Islet precursor cell (in vitro differentiated cells): ENCODE measurements at regions not wholly inside any gene's neighbourhood (a gene's known extent, or its start where the extent isn't known, plus 50 kb on each side); places are given as distances from the start of the nearest gene placed in this dataset.
"Not testable (repeated sequence)": the region's sequence is repeated elsewhere in the genome, so short reads cannot be mapped to it uniquely, and the experiment has no call there.

Experiments used
- DNase-seq: peaks from one replicate; pipeline ENCODE4 v3.0.0-alpha.2; 2018

DNA sequence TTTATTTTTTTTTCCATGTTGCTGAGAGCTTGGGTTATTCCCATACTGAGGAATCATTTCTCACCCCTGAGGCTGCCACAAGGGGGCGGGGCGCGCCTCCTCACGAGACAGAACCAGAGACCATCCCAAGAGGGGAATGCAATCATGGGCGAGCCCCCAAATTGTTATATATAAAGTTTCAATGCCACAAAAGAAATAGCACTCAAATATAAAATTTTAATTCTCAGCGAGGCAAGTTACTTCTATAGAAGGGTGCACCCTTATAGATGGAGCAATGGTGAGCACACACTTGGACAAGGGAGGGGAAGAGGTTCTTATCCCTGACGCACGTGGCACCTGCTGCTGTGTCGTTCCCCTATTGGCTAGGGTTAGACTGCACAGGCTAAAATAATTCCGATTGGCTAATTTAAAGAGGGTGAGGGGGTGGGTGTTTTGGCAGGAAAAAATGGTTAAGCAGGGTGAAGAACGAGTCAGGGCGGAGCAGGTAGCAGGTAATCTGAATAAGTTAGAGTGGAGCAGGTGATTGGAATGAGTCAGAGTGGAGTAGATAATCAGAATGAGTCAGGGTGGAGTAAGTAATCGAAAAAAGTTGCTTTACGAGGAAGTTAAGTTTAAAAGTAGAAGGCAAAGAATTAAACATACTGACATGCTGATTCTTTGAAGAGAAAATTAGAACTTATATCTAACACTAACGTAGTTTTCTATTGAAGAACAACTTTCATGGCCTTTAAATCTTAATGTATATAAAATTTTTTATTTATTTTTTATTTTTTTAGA is 177.5 kb downstream of the MTCL1 start:
- DNase-seq = no peak

DNA sequence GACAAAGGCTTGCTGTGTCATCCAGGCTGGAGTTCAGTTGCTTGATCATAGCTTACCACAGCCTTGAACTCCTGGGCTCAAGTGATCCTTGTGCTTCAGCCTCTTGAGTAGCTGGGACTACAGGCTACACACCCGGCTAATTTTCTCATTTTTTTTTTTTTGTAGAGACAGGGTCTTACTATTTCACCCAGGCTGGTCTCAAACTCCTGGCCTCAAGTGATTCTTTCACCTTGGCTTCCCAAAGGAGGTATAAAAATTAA is 178.0 kb downstream of the MTCL1 start:
- no peak for DNase-seq

DNA sequence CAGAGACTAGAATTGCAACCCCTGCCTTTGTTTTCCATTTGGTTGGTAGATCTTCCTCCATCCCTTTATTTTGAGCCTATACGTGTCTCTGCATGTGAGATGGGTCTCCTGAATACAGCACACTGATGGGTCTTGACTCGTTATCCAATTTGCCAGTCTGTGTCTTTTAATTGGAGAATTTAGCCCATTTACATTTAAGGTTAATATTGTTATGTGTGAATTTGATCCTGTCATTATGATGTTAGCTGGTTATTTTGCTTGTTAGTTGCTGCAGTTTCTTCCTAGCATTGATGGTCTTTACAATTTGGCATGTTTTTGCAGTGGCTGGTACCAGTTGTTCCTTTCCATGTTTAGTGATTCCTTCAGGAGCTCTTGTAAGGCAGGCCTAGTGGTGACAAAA is 182.5 kb downstream of the MTCL1 start:
- DNase-seq = not testable (repeated sequence)

- DNase-seq = no peak
Observed at GRCh38 chr18:8889489-8889888, 184.1 kb downstream of the MTCL1 start.

- not testable (repeated sequence) for DNase-seq
Observed at GRCh38 chr18:8890503-8890902, 185.1 kb downstream of the MTCL1 start.

DNA sequence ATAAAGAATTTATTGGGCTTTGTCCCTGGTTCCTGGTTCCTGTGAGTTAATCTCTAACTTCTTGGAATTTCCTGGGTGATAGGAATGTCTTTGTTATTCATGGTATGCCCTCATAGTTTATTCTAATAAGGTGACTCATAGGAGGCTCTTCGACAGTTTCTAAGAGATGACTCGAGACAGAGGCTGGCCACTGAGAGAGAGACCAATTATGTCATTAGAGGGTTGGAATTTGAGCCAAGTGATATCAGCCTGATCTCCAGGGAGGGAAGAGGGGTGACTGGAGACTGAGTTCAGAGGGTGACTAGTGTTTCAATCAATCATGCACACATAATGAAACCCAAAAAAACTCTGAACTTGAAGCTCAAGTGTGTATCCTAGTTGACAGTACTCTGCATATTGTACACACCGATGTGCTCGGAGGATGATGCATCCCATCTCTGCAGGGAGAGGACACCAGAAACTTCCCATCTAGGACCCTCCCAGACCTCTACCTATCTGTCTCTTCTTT is 185.7 kb downstream of the MTCL1 start:
- peak; percentile 94 for DNase-seq

DNA sequence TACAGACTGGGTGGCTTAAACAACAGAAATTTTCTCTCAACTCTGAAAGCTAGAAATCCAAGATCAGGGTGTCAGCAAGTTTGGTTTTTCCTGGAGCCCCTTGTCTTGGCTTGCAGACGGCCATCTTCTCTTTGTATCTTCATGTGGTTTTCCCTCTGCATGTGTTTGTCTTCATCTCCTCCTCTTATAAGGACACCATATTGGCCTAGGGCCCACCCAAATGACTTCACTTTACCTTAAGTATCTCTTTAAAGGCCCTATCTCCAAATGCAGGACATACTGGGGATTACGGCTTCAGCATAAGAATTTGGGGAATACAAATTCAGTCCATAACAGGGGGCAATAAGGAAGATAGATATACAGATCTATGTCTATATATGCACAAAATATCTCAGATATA is 187.9 kb downstream of the MTCL1 start:
- DNase-seq = no peak

- DNase-seq = no peak
Observed at GRCh38 chr18:8893628-8894231, 188.4 kb downstream of the MTCL1 start.

- no peak for DNase-seq
Observed at GRCh38 chr18:8894823-8895222, 189.5 kb downstream of the MTCL1 start.

DNA sequence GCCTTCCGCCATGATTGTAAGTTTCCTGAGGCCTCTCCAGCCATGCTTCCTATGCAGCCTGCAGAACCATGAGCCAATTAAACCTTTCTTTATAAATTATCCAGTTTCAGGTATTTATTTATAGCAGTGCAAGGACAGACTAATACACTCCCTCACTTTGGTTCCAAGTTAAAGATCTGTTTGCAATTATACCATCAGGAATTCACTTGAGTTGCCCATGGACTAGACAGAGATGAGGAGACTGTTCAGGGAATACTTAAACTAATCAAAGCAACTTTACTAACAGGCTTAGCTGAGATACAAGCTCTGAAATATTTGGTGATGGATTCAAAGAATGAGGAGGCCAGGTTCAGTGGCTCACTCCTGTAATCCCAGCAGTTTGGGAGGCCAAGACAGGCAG is 190.0 kb downstream of the MTCL1 start:
- DNase-seq = no peak

GRCh38 chr18:8895987-8896619 is 190.7 kb downstream of the MTCL1 start:
- no peak for DNase-seq

GRCh38 chr18:8899000-8899399 is 193.6 kb downstream of the MTCL1 start:
- DNase-seq = no peak

DNA sequence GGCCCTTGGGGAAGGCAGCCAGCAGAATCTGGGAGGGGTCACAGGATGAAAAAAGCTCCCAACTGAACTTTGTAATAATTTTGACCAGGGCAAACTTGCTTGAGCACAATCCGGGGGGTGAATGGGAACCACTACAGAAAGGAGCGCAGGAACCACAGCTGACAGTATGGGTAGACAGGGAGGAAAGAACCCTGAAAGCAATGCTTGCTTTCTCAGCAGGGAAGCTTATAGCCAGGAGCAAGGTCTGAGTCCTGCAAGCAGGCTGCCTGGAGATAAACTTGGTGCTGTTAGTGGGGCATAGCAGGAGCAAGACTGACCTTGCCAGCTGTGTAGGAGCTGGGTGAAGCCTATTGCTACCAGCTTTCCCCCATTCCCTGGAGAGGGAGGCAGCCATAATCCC is 195.2 kb downstream of the MTCL1 start:
- no peak for DNase-seq

GRCh38 chr18:8901019-8901418 is 195.7 kb downstream of the MTCL1 start:
- no peak for DNase-seq

- no peak for DNase-seq
Observed at GRCh38 chr18:8904316-8904715, 198.2 kb upstream of the NDUFV2 start.

GRCh38 chr18:8908792-8909510 is 193.5 kb upstream of the NDUFV2 start:
- DNase-seq = no peak

- DNase-seq = no peak
Observed at GRCh38 chr18:8910186-8910822, 192.2 kb upstream of the NDUFV2 start.

DNA sequence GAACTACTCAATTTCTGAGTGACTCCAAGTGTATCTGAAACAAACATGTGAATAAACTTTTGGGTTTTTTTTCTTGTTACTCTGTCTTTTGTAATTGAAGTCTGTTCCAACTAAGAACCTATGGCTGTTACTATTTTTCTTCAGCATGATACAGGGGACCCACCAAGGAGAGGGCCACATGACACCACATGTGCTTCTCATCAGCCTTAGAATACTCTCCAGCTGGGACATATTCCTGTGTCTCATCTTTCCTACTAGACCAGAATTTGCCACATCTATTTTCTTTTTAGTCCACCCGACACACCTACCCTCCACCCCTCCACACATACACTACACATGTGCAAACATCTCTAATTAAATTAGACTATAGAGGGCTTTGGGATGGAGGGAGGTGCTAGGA is 191.7 kb upstream of the NDUFV2 start:
- DNase-seq = no peak

DNA sequence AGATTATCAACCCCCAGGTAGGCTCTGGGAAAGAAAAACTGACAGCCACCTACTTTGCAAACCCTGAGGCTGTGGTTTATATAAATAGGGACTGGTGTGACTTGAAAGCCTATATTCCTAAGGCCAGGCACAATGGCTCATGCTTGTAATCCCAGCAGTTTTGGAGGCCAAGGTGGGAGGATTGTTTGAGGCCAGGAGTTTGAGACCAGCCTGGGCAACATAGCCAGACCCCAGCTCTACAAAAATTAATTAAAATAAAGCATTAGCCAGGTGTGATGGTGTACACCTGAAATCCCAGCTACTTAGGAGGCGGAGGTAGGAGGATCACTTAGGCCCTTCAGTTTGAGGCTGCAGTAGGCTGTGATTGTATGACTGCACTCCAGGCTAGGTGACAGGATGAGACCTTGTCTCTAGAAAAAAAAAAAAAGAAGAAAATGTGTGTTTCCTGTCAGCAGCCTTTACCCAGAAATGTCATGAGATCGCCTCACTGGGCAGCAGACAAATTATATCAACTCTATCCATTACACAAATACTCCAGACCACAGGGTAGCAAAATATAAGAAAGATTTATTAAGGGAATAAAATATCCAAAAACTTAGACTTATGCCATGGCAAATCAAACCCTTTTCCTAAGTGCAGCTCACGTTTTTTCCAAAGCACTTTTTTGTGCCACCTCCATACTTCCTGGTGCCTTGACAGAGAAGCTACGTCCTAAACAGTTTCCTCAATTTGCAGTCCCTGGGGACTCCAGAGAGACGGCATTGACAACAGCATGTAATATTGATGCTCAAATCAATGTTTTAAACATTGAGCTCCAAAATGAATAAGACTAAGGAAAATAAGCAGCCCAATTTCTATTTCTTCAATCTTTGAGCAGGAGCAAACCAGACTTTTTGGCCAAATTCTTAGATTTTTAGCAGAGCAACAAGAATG is 190.8 kb upstream of the NDUFV2 start:
- DNase-seq = no peak

DNA sequence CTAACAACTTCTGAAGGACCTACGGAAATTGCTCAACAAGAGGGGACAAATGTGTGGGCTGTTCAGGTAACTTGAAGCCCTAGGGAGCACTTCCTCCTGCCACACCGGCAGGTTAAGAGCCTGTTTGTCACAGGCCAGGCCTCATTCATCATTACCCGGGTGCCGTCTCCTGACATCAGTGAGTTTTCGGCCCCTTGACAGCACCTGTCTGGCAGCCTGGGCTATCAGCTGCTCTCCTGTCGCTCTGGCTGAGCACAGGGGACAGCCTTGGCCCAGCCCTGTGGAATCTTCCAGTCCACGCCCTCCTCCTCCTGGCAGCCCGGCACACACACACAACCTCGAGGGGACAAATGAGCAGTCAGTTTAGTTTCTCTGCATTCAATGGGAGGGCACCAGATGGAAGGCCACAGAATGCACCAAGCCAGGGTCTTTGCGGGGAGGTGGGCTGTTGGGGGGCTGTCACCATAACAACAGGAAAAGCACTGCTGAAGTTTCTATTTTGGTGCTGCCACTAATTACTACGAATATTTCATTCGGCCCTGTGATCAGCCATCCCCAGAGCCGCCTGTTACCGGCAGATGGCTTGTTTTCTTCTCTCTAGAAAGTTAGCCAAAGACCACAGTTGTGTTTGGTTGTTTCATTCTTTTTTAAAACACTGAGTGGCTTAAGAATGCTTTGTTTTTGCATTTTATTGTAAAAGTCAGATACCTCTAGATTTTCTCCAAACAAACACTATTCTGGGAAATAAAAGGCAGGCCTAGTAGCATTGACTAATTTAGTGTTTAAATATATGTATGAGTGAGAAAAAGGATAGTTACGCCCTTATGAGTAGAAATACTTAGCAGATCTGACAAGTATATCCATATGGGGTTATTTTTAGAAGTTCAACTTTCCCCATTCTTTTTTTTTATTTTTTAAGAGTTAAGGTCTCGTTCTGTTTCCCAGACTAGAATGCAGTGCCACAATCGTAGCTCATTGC is 189.9 kb upstream of the NDUFV2 start:
- peak; percentile 74 for DNase-seq
